Stimulated activated CD4-positive, alpha-beta T cell treated with anti-CD3 and anti-CD28 coated beads, Interleukin-4, amount 100 ng/mL, for 4 hours (primary cell): ENCODE measurements at regions not wholly inside any gene's neighbourhood (a gene's known extent, or its start where the extent isn't known, plus 50 kb on each side); places are given as distances from the start of the nearest gene placed in this dataset.
"Not testable (repeated sequence)": the region's sequence is repeated elsewhere in the genome, so short reads cannot be mapped to it uniquely, and the experiment has no call there.

ENCODE experiments used
- DNase-seq, 2 experiments: peaks; one replicate each; pipeline ENCODE4 v3.0.0-alpha.2; 2020

DNA sequence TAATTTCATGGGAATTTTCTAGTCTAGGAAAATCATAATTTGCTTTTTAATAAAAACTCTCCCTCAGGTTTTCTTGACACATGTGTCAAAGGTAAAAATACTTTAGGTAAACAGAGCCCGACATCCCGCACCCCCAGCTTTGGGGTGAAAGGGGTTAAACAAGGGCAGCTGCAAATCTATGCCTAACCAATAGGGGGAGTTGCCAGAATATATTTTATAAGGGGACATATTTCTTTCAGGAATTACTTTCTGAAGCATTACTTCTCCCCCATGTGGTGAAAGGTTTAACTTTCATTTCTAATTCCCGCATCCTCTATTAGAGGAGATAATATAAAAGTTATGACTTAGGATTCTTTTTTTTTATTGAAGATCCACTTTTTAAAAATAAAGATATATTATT is 53.9 kb upstream of the HEPH start:
- peak in 1 of 2 experiments; percentile 1 for DNase-seq

DNA sequence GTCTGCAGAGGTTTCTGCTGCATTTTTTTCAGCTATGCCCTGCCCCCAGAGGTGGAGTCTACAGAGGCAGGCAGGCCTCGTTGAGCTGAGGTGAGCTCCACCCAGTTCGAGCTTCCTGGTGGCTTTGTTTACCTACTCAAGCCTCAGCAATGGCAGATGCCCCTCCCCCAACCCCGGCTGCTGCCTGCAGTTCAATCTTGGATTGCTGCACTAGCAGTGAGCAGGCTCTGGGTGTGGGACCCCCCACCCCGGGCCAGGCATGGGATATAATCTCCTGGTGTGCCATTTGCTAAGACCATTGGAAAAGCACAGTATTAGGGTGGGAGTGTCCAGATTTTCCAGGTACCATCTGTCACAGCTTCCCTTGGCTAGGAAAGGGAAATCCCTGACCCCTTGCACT is 56.2 kb upstream of the HEPH start:
- not testable (repeated sequence) for DNase-seq

DNA sequence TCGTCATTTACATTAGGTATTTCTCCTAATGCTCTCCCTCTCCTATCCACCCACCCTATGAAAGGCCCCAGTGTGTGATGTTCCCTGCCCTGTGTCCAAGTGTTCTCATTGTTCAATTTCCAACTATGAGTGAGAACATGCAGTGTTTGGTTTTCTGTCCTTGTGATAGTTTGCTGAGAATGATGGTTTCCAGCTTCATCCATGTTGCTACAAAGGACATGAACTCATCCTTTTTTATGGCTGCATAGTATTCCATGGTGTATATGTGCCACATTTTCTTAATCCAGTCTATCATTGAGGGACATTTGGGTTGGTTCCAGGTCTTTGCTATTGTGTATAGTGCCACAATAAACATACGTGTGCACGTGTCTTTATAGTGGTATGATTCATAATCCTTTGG is 61.6 kb upstream of the HEPH start:
- DNase-seq: not testable (repeated sequence)

DNA sequence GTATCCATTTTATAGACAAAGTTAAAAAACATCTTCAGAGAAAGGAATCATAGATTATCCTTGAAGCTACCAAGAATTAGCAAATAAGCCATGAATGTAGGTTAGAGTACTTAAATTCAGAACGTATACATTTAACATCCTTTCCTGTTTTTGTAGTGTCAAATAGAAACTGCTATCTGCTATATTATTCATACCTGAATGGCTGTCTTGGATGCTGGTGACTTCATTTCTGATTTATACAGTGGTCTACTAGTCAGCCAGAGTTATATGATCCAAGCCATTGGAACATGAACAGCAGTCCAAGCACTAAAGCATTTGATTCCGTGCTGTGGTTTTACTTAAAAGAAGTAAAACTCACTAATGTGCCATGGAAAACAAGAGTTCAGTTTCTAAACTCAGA is 58.3 kb upstream of the VSIG4 start:
- no peak for DNase-seq

DNA sequence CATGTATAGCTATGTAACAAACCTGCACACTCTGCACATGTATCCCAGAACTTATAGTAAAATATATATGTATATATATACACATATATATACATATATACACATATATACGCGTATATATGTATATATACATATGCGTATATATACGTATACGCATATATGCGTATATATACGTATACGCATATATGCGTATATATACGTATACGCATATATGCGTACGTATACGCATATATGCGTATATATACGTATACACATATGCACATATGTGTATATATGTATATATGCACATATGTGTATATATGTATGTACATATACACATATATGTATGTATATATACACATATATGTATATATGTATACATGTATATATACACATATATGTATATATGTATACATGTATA is 57.1 kb upstream of the VSIG4 start:
- not testable (repeated sequence) for DNase-seq

DNA sequence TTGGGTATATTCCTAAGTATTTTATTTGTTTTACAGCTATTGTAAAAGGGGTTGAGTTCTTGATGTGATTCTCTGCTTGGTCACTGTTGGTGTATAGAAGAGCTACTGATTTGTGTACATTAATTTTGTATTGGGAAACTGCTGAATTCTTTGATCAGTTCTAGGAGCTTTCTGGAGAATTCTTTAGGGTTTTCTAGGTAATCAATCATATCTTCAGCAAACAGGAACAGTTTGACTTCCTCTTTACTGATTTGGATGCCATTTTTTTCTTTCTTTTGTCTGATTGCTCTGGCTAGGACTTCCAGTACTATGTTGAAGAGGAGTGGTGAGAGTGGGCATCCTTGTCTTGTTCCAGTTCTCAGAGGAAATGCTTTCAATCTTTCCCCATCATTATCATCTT is 50.1 kb upstream of the VSIG4 start:
- not testable (repeated sequence) for DNase-seq
